HG02970 (cell line): ENCODE measurements at regions not wholly inside any gene's neighbourhood (a gene's known extent, or its start where the extent isn't known, plus 50 kb on each side); places are given as distances from the start of the nearest gene placed in this dataset.
"Not testable (repeated sequence)": the region's sequence is repeated elsewhere in the genome, so short reads cannot be mapped to it uniquely, and the experiment has no call there.

Experiments
- ATAC-seq: cut with Tn5 transposase; IDR thresholded peaks from one replicate; pipeline ENCODE4 v1.9.1; 2021; ENCODE audit warnings: mild to moderate bottlenecking, moderate library complexity, moderate number of reproducible peaks; ENCODE audit not compliant: unreplicated experiment, low FRiP score

DNA sequence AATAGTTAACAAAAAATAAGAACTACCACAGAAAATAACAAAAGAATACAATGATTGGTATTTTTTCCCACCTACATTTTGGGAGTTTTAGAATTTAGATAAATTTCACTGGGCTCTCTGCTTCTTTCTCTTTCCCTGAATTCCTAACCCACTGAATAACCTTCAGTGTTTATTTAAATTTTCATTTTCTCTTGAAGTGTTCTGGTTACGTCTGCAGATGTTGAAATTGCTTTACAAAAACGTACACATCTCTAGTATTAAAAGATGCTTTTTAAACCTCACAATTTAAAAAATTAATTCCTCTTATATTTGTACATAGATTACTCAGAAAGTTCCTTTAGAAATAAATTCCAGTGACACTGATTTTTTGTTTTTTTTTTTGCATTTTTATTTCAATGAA lies 158.7 kb upstream of the TUT7 start:
- no peak for ATAC-seq

DNA sequence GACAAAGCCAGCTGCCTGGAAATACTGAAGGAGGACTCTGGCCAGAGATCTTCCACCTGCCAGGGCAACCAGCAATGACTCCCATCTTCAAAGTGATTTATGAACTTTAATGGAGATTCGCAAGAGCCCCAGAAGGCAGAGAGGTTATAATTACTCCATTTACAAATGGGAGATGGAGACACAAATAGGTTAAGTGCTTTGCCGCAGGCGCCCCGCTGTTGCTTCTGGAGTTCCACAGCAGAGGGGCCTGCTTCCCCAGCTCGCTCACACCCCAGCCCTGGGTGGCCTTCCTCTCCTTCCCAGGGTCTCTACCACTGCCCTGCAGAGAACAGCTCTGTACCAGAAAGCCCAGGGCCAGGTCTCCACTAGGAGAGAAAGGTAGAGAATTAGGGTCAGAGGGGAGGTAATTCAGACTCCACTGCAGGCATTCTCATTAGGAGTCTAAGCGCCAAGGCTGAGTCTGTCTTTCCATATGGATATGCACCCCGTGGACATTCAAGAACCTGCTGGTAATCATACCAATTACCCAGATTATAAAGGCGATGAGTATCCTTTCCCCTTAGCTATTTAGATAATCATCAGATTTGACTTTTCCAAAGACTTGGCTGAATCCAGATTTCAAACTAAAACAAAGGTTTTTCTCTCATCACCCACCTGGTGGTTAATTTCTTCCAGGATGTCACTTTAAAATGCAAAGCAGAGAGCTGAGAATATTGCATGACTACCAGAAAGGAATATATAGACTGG lies 157.6 kb upstream of the TUT7 start:
- ATAC-seq = no peak

DNA sequence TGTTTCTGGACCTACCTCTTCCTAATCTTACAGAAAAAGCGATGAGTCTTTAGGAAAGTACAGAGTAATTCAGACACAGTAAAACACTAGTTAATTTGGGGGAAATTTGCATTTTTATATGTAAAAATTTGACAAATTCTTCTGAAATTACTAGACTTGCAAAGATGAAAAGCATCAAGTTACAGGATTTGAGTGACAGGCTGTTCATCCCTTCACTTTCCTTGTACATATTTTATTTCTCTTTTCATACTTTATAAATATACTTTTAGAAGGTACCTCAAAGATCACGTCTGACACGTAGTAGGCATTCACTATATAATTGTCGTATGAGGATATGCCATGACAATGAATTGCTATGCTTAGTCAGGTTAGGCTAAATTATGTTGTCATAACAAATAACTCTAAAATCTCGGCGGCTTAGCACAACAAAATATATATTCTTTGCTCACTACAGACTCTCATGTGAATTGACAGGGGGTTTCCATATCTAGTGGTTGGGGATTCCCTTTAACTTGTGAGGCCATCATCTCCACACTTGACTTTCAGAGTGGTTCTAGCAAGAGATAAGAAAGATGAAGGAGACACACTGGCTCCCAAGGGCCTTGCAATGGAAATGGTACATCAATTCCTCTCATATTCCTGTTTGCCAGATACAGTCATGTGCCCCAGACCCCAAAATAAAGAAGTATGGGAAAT lies 154.1 kb upstream of the TUT7 start:
- ATAC-seq = no peak

DNA sequence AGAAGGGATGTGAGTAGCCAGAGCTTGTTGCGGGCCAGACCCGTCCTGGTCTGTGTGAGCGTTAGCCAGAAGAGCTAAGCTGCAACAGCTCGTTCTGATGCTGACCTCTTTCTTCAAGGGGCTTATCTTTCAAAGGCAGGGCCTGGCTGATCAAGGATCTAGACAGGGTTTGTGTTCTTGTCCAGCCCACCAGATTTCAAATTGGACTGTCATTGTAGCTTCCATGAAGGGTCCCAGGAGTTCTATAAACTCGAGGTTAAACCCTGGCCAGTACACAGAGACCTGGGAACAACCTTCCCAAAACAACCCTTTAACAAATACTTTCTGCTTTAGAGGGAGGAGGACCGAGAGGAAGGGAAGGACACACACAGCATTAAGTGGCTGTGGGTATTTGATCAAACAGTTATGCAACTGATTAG lies 153.0 kb upstream of the TUT7 start:
- no peak for ATAC-seq

DNA sequence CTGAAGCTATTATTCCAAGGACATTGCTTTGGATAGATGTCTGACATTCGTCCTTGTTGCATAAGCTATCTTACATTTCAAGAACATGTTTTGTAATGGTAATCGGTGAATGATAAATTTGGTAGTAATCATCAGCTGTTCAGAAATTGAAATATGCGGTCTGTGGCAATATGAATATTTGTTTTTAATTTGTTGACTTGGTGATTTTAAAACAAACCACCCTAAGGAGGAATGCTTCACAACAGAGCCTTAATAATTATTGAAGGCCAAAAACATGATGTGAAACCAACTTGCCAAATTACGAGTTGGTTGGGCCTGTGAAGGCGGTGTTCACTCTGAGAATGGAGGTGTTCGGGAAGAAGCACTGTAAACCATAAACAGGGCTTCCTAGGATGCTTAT lies 149.7 kb upstream of the TUT7 start:
- ATAC-seq = no peak

DNA sequence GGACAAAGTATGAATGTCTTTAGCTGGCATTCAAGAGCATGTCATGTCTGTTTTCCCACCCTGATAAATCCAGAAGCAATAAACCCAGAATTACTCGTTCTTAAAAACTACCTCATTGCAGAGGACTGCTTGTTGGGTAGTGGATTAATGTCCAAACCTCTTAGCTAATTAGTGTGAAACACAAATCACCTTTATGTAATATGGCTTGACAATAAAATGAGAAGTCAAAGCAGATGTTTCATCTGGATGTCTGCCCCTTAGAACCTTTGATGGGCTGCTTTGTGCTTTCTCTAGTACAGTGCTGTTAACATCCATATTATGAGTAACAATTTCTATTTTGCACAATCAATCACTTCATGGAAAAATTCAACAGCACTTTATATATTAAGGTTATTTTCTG lies 149.1 kb upstream of the TUT7 start:
- no peak for ATAC-seq

DNA sequence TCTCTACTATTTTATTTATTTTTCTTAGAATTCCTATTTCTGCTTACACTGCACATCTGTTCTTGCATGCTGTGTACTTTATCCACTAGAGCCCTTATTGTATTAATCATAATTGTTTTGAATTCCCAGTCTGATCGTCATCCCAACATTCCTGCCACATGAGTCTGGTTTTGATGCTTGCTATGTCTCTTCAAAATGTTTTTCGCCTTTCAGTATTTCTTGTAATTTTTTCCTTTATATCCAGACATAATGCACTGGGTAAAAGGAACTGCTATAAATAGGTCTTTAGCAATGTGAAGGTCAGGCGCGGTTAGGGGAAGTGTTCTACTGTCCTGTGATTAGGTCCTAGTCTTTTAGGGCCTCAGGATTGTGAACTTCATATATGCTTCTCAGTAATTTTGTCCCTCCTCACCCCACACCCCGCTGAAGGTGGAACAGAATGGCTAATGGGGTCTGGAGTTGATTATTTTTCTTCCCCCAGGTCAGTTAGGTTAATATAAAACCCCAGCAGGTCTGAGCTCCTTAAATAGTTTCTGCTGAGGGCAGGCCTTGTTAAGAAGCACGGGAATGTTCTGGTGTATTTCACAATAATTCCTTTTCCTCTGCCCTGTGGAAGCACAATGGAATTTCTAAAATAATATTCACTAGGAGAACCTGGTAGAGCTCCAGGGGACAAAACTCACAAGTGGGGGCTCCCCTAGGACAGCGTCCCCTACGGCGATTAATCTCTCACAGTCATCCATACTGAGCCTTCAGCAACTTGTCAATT lies 146.6 kb upstream of the TUT7 start:
- no peak for ATAC-seq

DNA sequence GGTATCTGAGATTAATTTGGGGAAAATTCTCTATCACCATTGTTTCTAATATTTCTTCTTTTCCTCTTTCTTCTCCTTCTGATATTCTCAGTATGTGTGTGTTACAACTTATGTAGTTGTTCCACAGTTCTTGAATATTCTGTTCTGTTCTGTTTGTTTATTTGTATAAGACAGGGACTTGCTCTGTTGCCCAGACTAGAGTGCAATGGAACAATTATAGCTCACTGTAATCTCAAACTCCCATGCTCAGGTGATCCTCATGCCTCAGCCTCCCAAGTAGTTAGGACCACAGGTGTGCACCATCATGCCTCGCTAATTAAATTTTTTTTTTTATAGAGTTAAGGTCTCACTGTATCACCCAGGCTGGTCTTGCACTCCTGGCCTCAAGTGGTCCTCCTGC lies 145.8 kb upstream of the TUT7 start:
- ATAC-seq = no peak

DNA sequence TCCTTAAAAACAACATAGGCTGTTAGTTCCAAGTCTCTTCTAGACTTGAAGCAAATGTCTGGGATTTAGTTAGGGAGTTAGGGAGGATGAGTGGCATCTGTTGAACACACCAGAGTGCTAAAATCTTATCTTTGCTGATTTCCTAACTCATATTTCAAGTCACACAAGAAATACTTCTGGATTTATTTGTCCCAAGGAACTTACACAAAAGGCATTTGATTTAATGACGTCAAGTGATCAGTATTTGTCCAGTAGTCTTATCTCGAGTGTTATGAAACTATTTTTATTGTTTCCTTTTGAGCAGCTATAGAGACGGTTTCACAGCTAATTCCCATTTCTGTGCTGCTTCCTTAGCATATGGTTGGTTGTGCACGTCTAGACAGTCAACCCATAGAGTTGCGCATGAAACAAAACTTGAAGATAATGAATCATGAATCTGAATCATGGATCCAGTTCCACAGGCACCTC lies 140.5 kb upstream of the TUT7 start:
- ATAC-seq = no peak

DNA sequence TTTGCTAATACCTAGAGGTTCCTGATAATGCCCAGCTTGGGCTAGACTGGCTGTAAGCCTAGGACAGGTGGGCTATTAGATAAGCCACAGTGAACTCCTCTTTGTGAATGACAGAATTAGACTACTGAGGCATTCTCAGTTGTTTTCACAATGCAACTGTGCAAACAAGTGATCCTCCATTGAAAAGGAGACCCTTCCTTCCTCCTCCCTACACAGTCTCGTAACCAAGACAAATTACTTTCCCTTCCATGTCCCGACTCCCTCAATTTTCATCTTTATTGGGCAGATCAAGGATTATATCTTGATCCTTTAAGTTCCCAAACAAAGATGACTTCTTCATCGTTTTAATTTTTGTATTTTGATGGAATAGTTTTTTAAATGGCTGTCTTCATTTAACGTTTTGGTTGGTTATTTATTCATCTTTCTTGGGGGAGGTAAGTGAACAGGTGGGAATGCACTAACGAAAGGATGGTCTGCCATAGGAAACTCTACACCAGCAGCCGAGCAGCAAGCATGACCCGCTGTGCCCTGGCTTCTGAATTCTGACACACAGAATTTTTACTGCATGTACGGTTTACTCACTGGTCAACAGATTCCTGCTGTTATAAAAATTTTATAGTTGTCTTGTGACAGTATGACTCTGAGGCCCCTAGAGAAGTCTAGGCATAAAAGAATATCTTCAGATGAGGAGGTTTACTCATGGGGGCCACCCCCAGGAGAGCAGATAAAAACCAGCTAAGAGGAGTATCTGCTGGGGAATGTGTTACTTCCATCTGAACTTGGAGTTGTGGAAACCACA lies 137.5 kb upstream of the TUT7 start:
- ATAC-seq = no peak

DNA sequence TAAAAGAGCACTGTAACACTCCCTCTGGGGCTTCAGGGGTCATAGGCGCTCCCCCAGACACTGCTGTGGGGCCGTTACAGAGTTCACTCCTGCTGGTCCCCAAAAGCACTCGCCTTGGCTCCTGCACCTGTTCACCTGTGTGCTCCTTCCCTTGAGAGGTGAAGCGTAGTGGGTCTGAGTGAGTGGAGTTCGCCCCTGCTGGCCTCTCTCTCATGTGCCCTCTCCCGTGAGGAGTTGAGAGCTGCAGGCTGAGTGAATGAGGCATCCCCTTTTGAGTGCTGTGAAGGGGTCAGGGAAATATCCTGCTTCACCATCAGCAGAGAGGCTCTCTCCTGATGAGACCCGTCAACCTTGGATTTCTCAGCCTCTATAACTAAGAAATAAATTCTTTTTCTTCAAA lies 134.6 kb upstream of the TUT7 start:
- no peak for ATAC-seq

DNA sequence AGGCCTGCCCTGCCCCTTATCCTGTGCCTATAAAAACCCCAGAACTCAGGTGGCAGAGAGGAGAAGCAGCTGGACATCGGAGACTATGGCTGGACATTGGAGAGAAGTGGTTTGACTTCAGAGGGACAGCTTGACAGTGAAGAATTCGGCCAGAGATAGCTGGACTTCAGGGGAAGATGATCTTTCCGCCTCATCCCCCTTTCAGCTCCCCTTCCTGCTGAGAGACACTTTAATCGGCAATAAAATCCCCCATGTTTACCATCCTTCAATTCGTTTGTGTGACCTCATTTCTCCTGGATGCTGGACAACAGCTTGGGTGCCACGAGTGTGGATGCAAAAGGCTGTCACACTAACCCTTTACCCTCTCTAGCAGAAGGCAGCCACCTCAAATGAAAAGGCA lies 134.1 kb upstream of the TUT7 start:
- ATAC-seq = no peak

DNA sequence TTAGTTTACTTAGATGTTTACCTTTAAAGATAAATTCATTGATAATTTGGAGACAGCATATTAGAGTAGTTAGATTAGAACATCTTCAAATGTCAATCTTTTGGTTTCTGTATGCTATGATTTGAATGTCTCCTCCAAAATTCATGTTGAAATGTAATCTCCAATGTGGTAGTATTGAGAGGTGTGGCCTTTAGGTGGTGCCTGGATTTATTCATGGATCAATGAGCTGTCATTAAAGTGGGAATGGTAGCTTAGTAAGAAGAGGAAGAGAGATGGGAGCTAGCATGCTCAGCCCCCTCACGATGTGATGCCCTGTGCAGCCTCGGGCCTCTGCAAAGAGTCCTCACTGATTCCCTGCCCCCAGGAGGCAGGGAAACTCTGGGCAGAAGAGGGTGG lies 133.6 kb upstream of the TUT7 start:
- no peak for ATAC-seq

DNA sequence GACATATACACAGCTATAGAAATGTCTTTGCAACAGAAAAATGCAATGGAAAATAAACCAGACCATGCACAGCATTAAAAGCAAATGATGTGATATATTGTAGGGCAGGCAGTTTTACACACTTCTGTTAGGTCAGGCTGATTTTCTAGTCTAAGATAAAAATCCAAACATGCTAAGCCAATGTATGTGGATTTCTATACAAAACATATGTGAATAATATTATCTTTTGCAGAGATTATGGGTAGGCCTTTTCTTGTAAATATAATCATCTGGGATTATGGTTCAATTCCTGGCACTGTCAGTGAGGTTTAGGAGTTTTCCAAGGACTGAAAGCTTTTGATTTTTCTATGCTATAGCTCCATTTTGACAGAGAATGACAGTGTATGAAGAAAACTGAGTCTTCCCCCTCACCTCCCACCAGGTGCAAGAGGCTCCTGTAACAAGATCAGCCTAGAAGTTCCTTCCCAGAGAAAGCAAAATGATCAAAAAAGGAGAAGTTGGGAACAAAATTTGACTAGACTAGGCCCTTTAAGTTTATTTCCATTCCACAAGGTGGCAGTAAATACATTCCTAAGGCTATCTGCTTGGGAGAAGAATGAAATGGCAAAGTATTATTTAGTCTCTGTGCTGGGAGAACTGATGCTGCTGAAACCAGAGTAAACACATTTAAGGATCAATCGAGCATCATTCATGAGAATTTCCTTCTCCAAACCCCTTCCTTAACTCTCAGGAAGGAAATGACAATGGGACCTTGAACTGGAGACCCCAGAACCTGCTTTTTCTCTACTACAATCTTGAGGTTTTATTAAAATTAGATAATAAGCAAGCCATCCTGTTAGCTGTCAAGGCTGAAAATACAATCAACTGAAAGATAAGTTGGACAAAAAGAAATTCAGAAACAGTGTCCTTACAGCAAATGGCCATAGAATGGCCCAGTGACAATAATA lies 133.0 kb upstream of the TUT7 start:
- no peak for ATAC-seq

DNA sequence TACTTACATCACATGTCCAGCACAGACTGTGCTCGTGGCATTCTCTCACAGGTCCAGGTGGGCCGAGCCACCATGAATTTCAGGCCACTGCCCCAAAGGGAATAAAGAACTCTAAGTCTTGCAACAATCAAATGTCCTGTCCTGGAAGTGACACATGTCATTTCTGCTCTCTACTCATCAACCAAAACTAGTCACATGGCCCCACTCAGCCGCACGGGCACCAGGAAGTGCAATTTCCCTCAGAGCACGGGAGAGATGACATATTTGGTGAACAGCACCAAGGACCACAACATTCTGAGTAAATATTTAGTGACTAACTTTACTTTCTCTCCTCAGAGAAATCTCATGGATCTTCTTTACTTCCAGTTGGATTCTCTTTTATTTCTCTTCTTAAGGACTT lies 131.1 kb upstream of the TUT7 start:
- ATAC-seq = no peak

DNA sequence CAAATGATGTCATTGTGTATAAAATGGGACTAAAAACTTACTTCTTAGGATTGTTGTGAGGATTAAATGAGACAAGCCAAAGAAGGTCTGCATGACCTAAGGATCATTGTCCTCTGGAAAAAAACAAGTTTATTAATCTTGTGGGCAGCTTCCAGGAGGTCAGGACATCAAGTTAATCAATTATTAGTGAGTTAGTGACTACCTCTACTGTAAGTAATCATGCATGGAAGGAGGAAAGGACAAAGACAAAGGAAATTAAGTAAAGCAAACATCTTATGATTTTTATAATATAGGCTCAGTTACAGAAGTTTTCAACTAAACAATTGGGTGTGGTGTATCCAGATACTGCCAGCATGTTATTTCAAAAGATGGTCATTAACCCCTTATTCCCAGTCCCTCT lies 129.3 kb upstream of the TUT7 start:
- no peak for ATAC-seq

DNA sequence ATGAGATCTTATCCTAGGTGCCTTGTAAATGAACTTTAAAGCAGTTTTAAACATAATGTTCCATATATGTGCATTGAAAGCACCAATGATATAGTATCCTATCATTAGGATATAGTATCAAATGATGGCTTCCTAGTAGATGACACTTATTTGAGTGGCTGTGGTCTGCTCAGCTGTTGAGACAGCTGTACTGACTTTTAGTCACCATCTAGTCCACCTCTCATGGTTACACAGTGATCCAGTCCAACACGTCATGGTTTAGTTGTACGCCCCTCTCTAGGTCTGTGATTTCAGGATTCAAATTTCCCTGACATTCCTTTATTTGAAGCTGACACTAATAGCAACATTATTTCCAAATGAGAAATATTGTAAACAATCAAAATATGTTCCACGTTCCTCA lies 127.3 kb upstream of the TUT7 start:
- ATAC-seq = no peak

DNA sequence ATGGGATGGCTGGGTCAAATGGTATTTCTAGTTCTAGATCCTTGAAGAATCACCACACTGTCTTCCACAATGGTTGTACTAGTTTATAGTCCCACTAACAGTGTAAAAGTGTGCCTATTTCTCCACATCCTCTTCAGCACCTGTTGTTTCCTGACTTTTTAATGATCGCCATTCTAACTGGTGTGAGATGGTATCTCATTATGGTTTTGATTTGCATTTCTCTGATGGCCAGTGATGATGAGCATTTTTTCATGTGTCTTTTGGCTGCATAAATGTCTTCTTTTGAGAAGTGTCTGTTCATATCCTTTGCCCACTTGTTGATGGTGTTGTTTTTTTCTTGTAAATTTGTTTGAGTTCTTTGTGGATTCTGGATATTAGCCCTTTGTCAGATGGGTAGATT lies 121.0 kb upstream of the TUT7 start:
- ATAC-seq = not testable (repeated sequence)

DNA sequence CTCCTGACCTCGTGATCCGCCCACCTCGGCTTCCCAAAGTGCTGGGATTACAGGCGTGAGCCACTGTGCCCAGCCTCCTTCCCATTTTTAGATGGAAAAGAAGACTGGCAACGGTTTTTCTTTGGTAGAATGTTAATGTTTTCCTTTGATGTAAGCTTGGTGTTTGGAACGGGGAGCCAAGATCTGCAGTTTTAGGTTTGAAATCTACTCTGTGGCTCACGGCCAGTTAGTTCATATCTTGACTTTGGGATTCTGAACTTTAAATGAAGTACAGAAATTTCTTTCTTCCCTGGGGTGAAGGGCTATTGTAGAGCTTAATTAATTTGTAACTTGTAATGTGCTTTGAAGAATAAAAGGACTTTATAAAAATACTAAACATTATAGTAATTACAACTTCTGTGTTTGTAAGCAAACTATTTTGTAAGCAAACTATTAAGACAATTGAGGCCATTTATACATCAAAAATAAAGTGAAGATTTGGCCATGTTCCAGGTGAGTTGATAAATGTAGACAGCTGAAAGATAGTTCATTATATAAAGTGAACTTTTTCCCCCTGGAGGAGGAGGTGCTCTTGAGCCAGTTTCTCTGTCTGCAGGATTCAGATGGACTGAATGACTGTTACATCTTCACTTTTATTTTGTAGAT lies 117.1 kb upstream of the TUT7 start:
- ATAC-seq = no peak
